Prostate gland (tissue), 2 donors: ENCODE measurements at regions not wholly inside any gene's neighbourhood (a gene's known extent, or its start where the extent isn't known, plus 50 kb on each side); places are given as distances from the start of the nearest gene placed in this dataset.

Source experiments
- DNase-seq: peaks from one replicate; pipeline ENCODE4 v3.0.0-alpha.2; 2019; ENCODE audit warnings: low spot score
- H3K27ac ChIP-seq, 2 donors: fragments of 200-600 bp; sonication (generic); 2 replicates each; pipeline ENCODE4 v1.5.1; 2017 to 2019
- H3K27me3 ChIP-seq: fragments of 200-600 bp; sonication (generic); replicated peaks from 2 replicates; pipeline ENCODE4 v1.5.1; 2019; ENCODE audit not compliant: insufficient read depth
- H3K36me3 ChIP-seq, 2 donors: fragments of 200-600 bp; sonication (generic); 1 replicate in 1 of 2; 2 replicates in 1 of 2; pipeline versions ENCODE4 v1.5.1 to v1.8.1; 2017 to 2019
- H3K4me1 ChIP-seq: fragments of 200-600 bp; sonication (generic); replicated peaks from 2 replicates; pipeline ENCODE4 v1.5.1; 2019
- H3K4me3 ChIP-seq, 2 donors: fragments of 200-600 bp; sonication (generic); 2 replicates each; pipeline ENCODE4 v1.5.1; 2017 to 2019
- H3K9me3 ChIP-seq: fragments of 200-600 bp; sonication (generic); 2 replicates; pipeline ENCODE4 v1.5.1; 2017
- POLR2A ChIP-seq: fragments of 450-650 bp; IDR thresholded peaks from one replicate; pipeline ENCODE4 v1.6.1; 2016; ENCODE audit warnings: antibody characterized with exemption, mild to moderate bottlenecking
- POLR2AphosphoS5 ChIP-seq: sonication (generic); formaldehyde crosslinking; IDR thresholded peaks from one replicate; pipeline ENCODE4 v1.6.1; 2017; ENCODE audit warnings: antibody characterized with exemption
- WGBS: methylation state at CpG from one replicate; pipeline ENCODE4 v1.1.5; 2018; 5-methylcytosine and 5-hydroxymethylcytosine counted together
- intact Hi-C: fragments of 100-400 bp; cut with DNase I; formaldehyde crosslinking; loops from one replicate; pipeline ENCODE4 v1.14.2; 2022
- TF ChIP-seq, protein P1 (sequence below), 4 experiments: fragments of 200-600 bp in 2 of 4; fragments of 450-650 bp in 2 of 4; sonication (generic) in 2 of 4; IDR thresholded peaks; 1 replicate in 3 of 4; 2 replicates in 1 of 4; pipeline ENCODE4 v1.5.1; 2016 to 2019; ENCODE audit warnings: antibody characterized with exemption in 4 of 4, mild to moderate bottlenecking in 2 of 4, moderate library complexity in 2 of 4

DNA sequence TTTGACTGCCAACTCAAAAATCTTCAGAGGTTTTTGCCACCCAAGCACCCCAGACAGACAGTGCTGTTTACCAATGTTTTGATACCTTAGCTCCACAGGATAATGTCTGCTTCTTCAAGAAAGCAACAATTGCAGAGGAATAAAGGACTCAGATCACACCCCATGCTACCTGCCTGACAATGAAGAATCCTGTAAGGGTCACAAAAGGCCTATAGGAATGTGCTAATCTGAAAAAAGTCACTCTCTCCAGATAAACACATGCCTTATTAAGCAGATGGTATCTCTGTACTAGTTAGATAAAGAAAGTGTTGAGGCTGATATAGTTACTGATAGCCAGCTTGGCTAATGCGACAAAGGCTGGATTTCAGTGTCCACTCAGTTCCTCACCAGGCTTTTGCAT, 1076.7 kb upstream of the SORCS1 start:
- H3K4me1 ChIP-seq: no peaks in the 10 kb centered on the region
- TF ChIP-seq POLR2A (no peak), POLR2AphosphoS5 (no peak)
- TF ChIP-seq, protein P1, sequence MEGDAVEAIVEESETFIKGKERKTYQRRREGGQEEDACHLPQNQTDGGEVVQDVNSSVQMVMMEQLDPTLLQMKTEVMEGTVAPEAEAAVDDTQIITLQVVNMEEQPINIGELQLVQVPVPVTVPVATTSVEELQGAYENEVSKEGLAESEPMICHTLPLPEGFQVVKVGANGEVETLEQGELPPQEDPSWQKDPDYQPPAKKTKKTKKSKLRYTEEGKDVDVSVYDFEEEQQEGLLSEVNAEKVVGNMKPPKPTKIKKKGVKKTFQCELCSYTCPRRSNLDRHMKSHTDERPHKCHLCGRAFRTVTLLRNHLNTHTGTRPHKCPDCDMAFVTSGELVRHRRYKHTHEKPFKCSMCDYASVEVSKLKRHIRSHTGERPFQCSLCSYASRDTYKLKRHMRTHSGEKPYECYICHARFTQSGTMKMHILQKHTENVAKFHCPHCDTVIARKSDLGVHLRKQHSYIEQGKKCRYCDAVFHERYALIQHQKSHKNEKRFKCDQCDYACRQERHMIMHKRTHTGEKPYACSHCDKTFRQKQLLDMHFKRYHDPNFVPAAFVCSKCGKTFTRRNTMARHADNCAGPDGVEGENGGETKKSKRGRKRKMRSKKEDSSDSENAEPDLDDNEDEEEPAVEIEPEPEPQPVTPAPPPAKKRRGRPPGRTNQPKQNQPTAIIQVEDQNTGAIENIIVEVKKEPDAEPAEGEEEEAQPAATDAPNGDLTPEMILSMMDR (IDR thresholded peaks at IDR 0.05): no peak
- no peak overlapping the region for H3K27ac ChIP-seq
- no peaks in the 10 kb centered on the region for H3K27me3 ChIP-seq
- no peak for DNase-seq
- intact Hi-C loops: no loop called here
- 93% methylated on average over 1 of the region's 1 CpG for WGBS
- H3K4me3 ChIP-seq: no peak overlapping the region
- no peaks in the 10 kb centered on the region for H3K36me3 ChIP-seq
- no peaks in the 10 kb centered on the region for H3K9me3 ChIP-seq

DNA sequence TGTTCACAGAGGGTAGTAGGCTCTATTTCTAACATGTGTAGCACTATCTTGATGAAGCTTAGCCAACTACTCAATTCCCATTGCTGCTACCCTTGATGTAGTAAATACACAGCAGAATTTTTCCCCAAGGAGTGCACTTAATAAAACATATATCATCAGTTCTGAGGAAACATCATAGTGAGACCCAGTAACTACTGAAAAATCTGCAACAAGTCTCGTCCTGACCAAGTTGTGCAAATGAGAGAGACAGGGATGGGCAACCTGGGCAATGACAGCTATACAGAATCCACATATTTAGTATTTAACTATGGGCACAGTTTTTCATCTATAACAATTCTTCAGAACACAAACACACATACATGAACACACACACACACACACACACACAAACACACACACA, 1073.8 kb upstream of the SORCS1 start:
- Histone ChIP-seq H3K27ac (no peak overlapping the region), H3K4me3 (no peak overlapping the region), H3K36me3 (no peaks in the 10 kb centered on the region), H3K9me3 (no peaks in the 10 kb centered on the region), H3K27me3 (no peaks in the 10 kb centered on the region), H3K4me1 (no peaks in the 10 kb centered on the region)
- WGBS: 71% methylated on average over 1 of the region's 1 CpG
- intact Hi-C loops: no loop called here
- no peak for DNase-seq
- TF ChIP-seq, protein P1 (IDR thresholded peaks at IDR 0.05): no peak

DNA sequence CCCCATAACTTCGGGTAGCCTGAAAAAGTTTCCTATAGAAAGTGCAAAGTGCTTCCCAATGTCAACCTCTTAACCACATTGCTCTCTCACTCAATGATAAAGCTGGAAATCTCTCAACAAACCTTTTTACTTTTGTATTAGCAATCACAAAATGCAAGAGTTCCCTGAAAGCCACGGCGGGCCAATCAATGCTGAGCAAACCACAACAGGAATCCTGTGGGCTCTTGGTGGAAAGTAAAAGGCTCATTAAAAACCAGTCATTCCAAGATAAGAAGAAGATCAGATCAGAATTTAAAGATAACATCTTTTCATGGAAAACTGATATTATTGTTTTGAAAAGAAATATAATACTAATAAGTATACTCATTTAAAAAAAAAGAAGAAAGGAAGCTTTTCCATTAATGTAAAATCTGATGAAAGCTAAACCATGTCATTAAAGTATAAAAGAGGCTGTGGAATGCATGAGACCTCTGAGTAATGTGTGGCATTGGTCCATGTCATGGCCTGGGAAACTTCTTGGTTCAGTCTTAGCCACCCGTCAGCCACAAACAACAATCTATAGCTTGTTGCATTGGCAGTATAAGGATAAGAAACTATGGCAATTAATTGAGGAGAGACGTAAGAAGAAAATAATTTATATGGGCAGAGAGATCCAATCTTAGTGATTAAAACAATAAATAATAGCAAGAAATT, 1066.1 kb upstream of the SORCS1 start:
- Histone ChIP-seq H3K36me3 (no peaks in the 10 kb centered on the region), H3K4me3 (no peak overlapping the region), H3K9me3 (no peaks in the 10 kb centered on the region), H3K27ac (no peak overlapping the region), H3K27me3 (no peaks in the 10 kb centered on the region), H3K4me1 (no peaks in the 10 kb centered on the region)
- intact Hi-C loops: no loop called here
- 72% methylated on average over 5 of the region's 5 CpGs for WGBS
- TF ChIP-seq, protein P1 (IDR thresholded peaks at IDR 0.05): no peak
- DNase-seq: no peak

DNA sequence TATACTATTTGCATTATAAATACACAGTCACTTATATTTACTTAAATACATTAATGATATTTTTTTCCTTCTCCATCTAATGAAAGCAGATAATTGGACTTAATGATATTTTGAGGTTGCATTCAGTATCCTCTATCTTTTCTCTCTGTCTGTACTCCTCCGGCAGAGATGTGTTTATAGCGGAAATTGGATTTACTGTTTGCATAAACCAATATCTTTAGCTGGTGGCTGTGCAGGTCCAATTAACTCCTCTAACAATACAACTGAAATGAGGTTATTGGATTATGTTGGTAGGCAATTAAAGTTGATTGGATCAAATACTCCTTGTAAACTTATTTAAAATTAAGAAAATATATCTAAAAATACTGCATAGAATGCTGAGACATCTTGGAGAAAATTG, 1044.2 kb upstream of the SORCS1 start:
- Histone ChIP-seq H3K9me3 (no peaks in the 10 kb centered on the region), H3K27ac (no peak overlapping the region), H3K27me3 (no peaks in the 10 kb centered on the region), H3K4me3 (no peak overlapping the region), H3K4me1 (no peaks in the 10 kb centered on the region), H3K36me3 (no peaks in the 10 kb centered on the region)
- TF ChIP-seq POLR2AphosphoS5: no peak
- TF ChIP-seq, protein P1 (IDR thresholded peaks at IDR 0.05): no peak
- no peak for TF ChIP-seq POLR2A
- WGBS: 91% methylated on average over 2 of the region's 2 CpGs
- no peak for DNase-seq
- intact Hi-C loops: no loop called here

DNA sequence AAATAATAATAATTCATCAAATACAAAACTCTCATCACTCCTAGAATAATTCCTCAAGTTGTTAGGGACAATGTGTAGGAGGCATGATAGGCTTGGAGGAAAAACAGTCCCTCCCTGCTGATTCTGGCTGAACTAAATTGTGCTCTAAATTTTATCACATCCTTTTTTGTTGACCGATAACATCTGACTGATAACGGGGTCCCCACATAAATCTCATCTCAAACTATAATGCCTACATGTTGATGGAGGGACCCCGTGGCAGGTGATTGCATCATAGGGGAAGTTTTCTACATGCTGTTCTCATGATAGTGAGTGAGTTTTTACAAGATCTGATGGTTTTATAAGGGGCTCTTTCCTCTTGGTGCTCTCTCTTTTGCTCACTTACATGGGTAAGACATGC, 1043.5 kb upstream of the SORCS1 start:
- Histone ChIP-seq H3K27ac (no peak overlapping the region), H3K4me3 (no peak overlapping the region), H3K4me1 (no peaks in the 10 kb centered on the region), H3K36me3 (no peaks in the 10 kb centered on the region), H3K27me3 (no peaks in the 10 kb centered on the region), H3K9me3 (no peaks in the 10 kb centered on the region)
- DNase-seq: no peak
- intact Hi-C loops: no loop called here
- TF ChIP-seq POLR2A (no peak), POLR2AphosphoS5 (no peak)
- TF ChIP-seq, protein P1 (IDR thresholded peaks at IDR 0.05): no peak
- WGBS: 54% methylated on average over 3 of the region's 3 CpGs
